HCT116 (cell line): ENCODE measurements at regions not wholly inside any gene's neighbourhood (a gene's known extent, or its start where the extent isn't known, plus 50 kb on each side); places are given as distances from the start of the nearest gene placed in this dataset.

Experiments used
- EGR1 ChIP-seq: IDR thresholded peaks from 2 replicates; pipeline ENCODE4 v1.6.1; 2012; ENCODE audit warnings: low read depth
- MAX ChIP-seq: IDR thresholded peaks from 2 replicates; pipeline ENCODE4 v1.6.1; 2012

GRCh38 chr16:77558786-77559185 lies 124.0 kb upstream of the ADAMTS18 start:
- TF ChIP-seq MAX (no peak), EGR1 (no peak)
